ENCODE measurements at regions not wholly inside any gene's neighbourhood (a gene's known extent, or its start where the extent isn't known, plus 50 kb on each side); places are given as distances from the start of the nearest gene placed in this dataset.

- Histone ChIP-seq H3K4me2 (ENCODE audit: low read length) (no peak overlapping the region), H3K9me3 (ENCODE audit: control insufficient read depth, insufficient read depth, low read length) (no peaks in the 10 kb centered on the region), H3K27ac (ENCODE audit: low read depth, low read length) (no peak overlapping the region), H3K36me3 (ENCODE audit: control insufficient read depth, low read length) (no peaks in the 10 kb centered on the region), H3K9me2 (replicated peaks; ENCODE audit: control insufficient read depth, low read length) (no peaks in the 10 kb centered on the region), H4K20me1 (ENCODE audit: control insufficient read depth, insufficient read depth, low read depth, low read length) (no peaks in the 10 kb centered on the region), H3F3A (ENCODE audit: control insufficient read depth, insufficient read depth) (no peaks in the 10 kb centered on the region), H3K4me3 (ENCODE audit: low read length) (no peak overlapping the region), H3K27me3 (ENCODE audit: control insufficient read depth, low read length) (no peaks in the 10 kb centered on the region), H3K79me2 (ENCODE audit: control insufficient read depth, low read length) (no peaks in the 10 kb centered on the region), H3K4me1 (ENCODE audit: control insufficient read depth, low read length) (no peaks in the 10 kb centered on the region)
- TF ChIP-seq CTCF (IDR thresholded peaks at IDR 0.05; ENCODE audit: low read depth, low read length, poor library complexity, severe bottlenecking) (no peak), EZH2phosphoT487 (IDR thresholded peaks at IDR 0.05; ENCODE audit: borderline replicate concordance, low read length) (no peak)
Measured at GRCh38 chr16:60582528-60582927, 1453.7 kb downstream of the CDH8 start.

GRCh38 chr16:60566901-60567300 is 1469.3 kb downstream of the CDH8 start:
- Histone ChIP-seq H3K27me3 (ENCODE audit: control insufficient read depth, low read length) (no peaks in the 10 kb centered on the region), H3K36me3 (ENCODE audit: control insufficient read depth, low read length) (no peaks in the 10 kb centered on the region), H3K9me2 (replicated peaks; ENCODE audit: control insufficient read depth, low read length) (no peaks in the 10 kb centered on the region; the same call in 1 of the 2 replicates), H3K27ac (ENCODE audit: low read depth, low read length) (no peak overlapping the region), H4K20me1 (ENCODE audit: control insufficient read depth, insufficient read depth, low read depth, low read length) (no peaks in the 10 kb centered on the region), H3K9me3 (ENCODE audit: control insufficient read depth, insufficient read depth, low read length) (no peaks in the 10 kb centered on the region), H3K4me3 (ENCODE audit: low read length) (no peak overlapping the region), H3K4me2 (ENCODE audit: low read length) (no peak overlapping the region), H3F3A (ENCODE audit: control insufficient read depth, insufficient read depth) (no peaks in the 10 kb centered on the region), H3K4me1 (ENCODE audit: control insufficient read depth, low read length) (no peaks in the 10 kb centered on the region), H3K79me2 (ENCODE audit: control insufficient read depth, low read length) (no peaks in the 10 kb centered on the region)
- TF ChIP-seq EZH2phosphoT487 (IDR thresholded peaks at IDR 0.05; ENCODE audit: borderline replicate concordance, low read length): no peak
- no peak for TF ChIP-seq CTCF (IDR thresholded peaks at IDR 0.05; ENCODE audit: low read depth, low read length, poor library complexity, severe bottlenecking)

GRCh38 chr16:60564588-60564987 is 1471.7 kb downstream of the CDH8 start:
- Histone ChIP-seq H3K4me2 (ENCODE audit: low read length) (no peak overlapping the region), H3K79me2 (ENCODE audit: control insufficient read depth, low read length) (no peaks in the 10 kb centered on the region), H3K4me1 (ENCODE audit: control insufficient read depth, low read length) (no peaks in the 10 kb centered on the region), H3K9me2 (replicated peaks; ENCODE audit: control insufficient read depth, low read length) (no peaks in the 10 kb centered on the region; the same call in 1 of the 2 replicates), H4K20me1 (ENCODE audit: control insufficient read depth, insufficient read depth, low read depth, low read length) (no peaks in the 10 kb centered on the region), H3K9me3 (ENCODE audit: control insufficient read depth, insufficient read depth, low read length) (no peaks in the 10 kb centered on the region), H3K27ac (ENCODE audit: low read depth, low read length) (no peak overlapping the region), H3K27me3 (ENCODE audit: control insufficient read depth, low read length) (no peaks in the 10 kb centered on the region), H3K4me3 (ENCODE audit: low read length) (no peak overlapping the region), H3F3A (ENCODE audit: control insufficient read depth, insufficient read depth) (no peaks in the 10 kb centered on the region), H3K36me3 (ENCODE audit: control insufficient read depth, low read length) (no peaks in the 10 kb centered on the region)
- TF ChIP-seq EZH2phosphoT487 (IDR thresholded peaks at IDR 0.05; ENCODE audit: borderline replicate concordance, low read length) (no peak), CTCF (IDR thresholded peaks at IDR 0.05; ENCODE audit: low read depth, low read length, poor library complexity, severe bottlenecking) (no peak)

DNA sequence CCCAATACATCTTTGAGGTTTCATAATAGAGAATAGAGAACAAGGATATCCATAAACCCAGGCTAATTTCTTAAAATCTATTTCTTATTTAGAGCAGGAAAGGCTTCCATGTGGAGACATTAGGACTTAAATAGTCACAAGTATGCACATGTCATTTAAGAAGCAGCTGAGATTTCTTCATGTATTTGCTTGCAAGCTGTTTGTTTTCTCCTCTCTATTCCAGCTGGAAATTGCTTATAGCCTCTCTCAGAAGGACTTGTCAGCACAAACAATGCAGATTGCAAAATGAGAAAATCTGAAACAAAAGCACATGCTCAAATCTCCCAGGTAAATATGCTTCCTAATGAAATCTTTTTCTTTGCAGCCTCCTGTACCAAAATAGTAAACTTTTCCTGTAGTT is 1473.1 kb downstream of the CDH8 start:
- H3K36me3 ChIP-seq (ENCODE audit: control insufficient read depth, low read length): no peaks in the 10 kb centered on the region
- TF ChIP-seq CTCF (IDR thresholded peaks at IDR 0.05; ENCODE audit: low read depth, low read length, poor library complexity, severe bottlenecking): no peak
- no peak for TF ChIP-seq EZH2phosphoT487 (IDR thresholded peaks at IDR 0.05; ENCODE audit: borderline replicate concordance, low read length)
- H3K4me3 ChIP-seq (ENCODE audit: low read length): no peak overlapping the region
- H3K9me2 ChIP-seq (replicated peaks; ENCODE audit: control insufficient read depth, low read length): no peaks in the 10 kb centered on the region; the same call in 1 of the 2 replicates
- H4K20me1 ChIP-seq (ENCODE audit: control insufficient read depth, insufficient read depth, low read depth, low read length): no peaks in the 10 kb centered on the region
- H3F3A ChIP-seq (ENCODE audit: control insufficient read depth, insufficient read depth): no peaks in the 10 kb centered on the region
- H3K4me2 ChIP-seq (ENCODE audit: low read length): no peak overlapping the region
- no peak overlapping the region for H3K27ac ChIP-seq (ENCODE audit: low read depth, low read length)
- H3K79me2 ChIP-seq (ENCODE audit: control insufficient read depth, low read length): no peaks in the 10 kb centered on the region
- H3K4me1 ChIP-seq (ENCODE audit: control insufficient read depth, low read length): no peaks in the 10 kb centered on the region
- no peaks in the 10 kb centered on the region for H3K9me3 ChIP-seq (ENCODE audit: control insufficient read depth, insufficient read depth, low read length)
- H3K27me3 ChIP-seq (ENCODE audit: control insufficient read depth, low read length): no peaks in the 10 kb centered on the region

Data from DOHH2 (cell line).